ENCODE measurements at regions not wholly inside any gene's neighbourhood (a gene's known extent, or its start where the extent isn't known, plus 50 kb on each side); places are given as distances from the start of the nearest gene placed in this dataset.

- TF ChIP-seq, protein P1, sequence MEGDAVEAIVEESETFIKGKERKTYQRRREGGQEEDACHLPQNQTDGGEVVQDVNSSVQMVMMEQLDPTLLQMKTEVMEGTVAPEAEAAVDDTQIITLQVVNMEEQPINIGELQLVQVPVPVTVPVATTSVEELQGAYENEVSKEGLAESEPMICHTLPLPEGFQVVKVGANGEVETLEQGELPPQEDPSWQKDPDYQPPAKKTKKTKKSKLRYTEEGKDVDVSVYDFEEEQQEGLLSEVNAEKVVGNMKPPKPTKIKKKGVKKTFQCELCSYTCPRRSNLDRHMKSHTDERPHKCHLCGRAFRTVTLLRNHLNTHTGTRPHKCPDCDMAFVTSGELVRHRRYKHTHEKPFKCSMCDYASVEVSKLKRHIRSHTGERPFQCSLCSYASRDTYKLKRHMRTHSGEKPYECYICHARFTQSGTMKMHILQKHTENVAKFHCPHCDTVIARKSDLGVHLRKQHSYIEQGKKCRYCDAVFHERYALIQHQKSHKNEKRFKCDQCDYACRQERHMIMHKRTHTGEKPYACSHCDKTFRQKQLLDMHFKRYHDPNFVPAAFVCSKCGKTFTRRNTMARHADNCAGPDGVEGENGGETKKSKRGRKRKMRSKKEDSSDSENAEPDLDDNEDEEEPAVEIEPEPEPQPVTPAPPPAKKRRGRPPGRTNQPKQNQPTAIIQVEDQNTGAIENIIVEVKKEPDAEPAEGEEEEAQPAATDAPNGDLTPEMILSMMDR (IDR thresholded peaks at IDR 0.05): no peak
- ATAC-seq (ENCODE audit: low FRiP score) (no peak), DNase-seq (ENCODE audit: low spot score) (no peak)
Observed at GRCh38 chr1:222443566-222443965, 104.3 kb downstream of the HHIPL2 start.

GRCh38 chr1:222441066-222441465 lies 106.8 kb downstream of the HHIPL2 start:
- ATAC-seq (ENCODE audit: low FRiP score) (no peak), DNase-seq (ENCODE audit: low spot score) (no peak)
- TF ChIP-seq, protein P1 (IDR thresholded peaks at IDR 0.05): no peak

- ATAC-seq (ENCODE audit: low FRiP score) (no peak), DNase-seq (ENCODE audit: low spot score) (no peak)
- TF ChIP-seq, protein P1 (IDR thresholded peaks at IDR 0.05): no peak
Observed at GRCh38 chr1:222424826-222425225, 123.1 kb downstream of the HHIPL2 start.

GRCh38 chr1:222421380-222421779 lies 126.5 kb downstream of the HHIPL2 start:
- no peak for ATAC-seq (ENCODE audit: low FRiP score)
- DNase-seq (ENCODE audit: low spot score): no peak
- TF ChIP-seq, protein P1 (IDR thresholded peaks at IDR 0.05): no peak

DNA sequence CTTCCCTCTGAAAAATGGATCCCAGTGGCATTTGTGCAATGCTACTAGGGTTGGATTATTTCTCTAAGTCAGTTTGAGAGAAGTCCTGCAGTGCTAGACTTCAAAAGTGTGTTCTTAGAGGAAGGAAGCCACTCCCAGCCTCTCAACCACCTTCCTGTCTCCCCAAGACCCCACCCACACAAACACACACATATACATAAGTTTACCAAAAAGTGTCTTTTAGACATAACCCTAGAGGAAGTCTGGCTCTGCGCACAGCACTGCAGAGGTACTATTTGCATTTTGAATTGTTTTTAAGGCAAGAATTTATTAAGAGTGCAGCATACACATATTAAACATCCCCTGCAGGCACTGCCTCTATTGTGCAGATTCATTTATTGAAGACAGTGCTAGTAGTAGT lies 127.3 kb downstream of the HHIPL2 start:
- ATAC-seq (ENCODE audit: low FRiP score): no peak
- DNase-seq (ENCODE audit: low spot score): no peak
- TF ChIP-seq, protein P1 (IDR thresholded peaks at IDR 0.05): no peak

GRCh38 chr1:222418654-222419053 lies 129.2 kb downstream of the HHIPL2 start:
- ATAC-seq (ENCODE audit: low FRiP score): no peak
- no peak for DNase-seq (ENCODE audit: low spot score)
- TF ChIP-seq, protein P1 (IDR thresholded peaks at IDR 0.05): no peak

GRCh38 chr1:222417264-222417663 lies 130.6 kb downstream of the HHIPL2 start:
- TF ChIP-seq, protein P1 (IDR thresholded peaks at IDR 0.05): no peak
- ATAC-seq (ENCODE audit: low FRiP score) (no peak), DNase-seq (ENCODE audit: low spot score) (no peak)

Measured in omental fat pad (tissue), 3 donors.